GM21717 (cell line): ENCODE measurements at regions not wholly inside any gene's neighbourhood (a gene's known extent, or its start where the extent isn't known, plus 50 kb on each side); places are given as distances from the start of the nearest gene placed in this dataset.
A peak's percentile ranks its signal among the peaks of the same experiment; 100 is the strongest.

ENCODE experiments used
- ATAC-seq: cut with Tn5 transposase; IDR thresholded peaks from one replicate; pipeline ENCODE4 v1.9.1; 2021; ENCODE audit warnings: mild to moderate bottlenecking, moderate library complexity; ENCODE audit not compliant: unreplicated experiment

DNA sequence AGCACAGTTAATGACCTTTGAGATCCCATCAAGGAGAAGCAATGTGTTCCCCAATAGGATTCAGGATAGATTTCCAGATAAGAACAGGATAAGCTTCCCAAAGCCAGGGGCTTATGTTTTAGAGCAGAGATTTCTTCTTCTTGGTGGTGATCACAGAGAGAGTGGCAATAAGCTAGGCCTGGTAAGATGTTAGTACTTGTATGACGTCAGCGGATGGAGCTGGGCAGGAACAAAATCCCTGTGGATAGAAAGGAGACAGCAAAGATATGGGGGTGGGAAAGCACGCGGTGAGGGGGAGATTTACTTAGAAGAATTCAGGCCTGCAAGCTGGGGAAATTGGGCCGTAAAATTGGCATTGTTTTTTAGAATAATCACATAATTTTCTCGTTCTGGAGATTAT, 323.0 kb downstream of the MTX2 start:
- ATAC-seq = no peak

GRCh38 chr2:176595986-176596385, 326.7 kb downstream of the MTX2 start:
- ATAC-seq = no peak

DNA sequence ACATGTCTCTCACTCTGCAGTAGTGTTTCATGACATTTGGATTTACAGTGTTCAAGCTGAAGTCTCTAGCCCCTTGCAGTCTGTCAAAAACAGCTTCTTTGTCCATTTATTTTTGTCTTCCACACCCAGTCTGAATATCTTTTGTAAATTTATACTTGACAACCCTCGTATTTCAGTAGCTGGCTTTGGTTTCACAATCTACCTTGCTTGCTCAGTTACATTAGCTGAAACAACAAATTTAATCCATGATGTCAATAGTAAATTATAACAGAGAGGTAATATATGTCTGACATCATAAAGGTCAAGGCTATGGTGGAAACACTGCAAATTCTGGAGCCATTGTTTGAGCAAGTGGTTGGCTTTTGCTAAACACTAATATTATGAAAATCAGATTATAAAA, 328.7 kb downstream of the MTX2 start:
- no peak for ATAC-seq

DNA sequence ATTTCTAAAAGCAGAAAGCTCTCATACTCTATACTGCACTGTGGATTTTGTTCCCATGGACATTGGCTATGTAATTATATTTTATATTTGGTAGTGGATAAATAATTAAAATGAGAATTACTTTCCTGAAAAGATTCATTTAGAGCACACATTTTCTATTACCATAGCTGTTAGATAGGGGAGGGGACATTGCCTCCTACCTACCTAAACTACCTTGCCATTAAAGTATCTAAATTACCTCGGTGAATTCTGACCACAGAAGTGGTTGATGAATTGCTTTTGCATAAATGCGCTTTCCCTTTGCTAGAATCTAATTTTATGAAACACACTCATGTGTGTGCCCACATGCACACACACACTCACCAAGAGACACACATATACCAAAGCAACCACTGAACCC, 329.1 kb downstream of the MTX2 start:
- no peak for ATAC-seq

GRCh38 chr2:176599796-176600485, 330.7 kb downstream of the MTX2 start:
- ATAC-seq = no peak

- no peak for ATAC-seq
Observed at GRCh38 chr2:176601066-176601465, 331.8 kb downstream of the MTX2 start.

DNA sequence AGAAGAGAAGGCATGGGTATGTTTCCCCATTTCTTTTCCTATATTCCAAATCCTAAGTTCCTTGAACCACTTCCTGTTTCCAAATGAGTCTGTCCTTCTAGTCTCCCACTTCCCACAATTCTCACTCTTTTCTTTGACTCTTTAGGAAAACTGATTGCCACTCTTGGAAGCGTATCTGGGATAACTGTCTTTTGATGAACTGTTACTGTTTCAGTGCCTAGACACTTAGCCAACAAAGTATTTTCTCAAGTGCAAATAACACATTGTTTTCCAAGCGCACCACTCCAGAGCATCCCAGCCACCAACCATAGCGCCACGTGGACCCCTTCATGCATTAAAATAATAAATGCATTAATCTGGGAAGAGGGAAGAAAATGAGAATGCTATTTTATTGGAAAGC, 342.8 kb downstream of the MTX2 start:
- no peak for ATAC-seq

DNA sequence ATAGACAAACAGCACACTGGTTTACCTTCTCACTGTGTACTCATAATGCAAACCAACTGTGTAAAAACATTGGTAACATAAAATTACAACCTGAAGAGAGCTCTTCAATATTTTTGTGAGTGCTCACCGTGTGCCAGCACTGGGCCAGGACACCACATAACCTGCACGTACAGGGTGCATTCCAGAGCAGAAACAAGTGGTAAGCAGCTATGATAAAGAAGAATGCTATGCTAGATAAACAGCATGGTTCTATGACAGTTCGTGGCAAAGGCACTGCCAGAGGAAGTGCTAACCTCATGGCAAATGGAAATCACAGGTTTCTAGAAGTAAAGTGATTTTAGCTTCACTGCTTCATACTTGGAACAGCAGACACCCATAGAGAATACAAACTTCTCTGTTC, 343.5 kb downstream of the MTX2 start:
- ATAC-seq = no peak

DNA sequence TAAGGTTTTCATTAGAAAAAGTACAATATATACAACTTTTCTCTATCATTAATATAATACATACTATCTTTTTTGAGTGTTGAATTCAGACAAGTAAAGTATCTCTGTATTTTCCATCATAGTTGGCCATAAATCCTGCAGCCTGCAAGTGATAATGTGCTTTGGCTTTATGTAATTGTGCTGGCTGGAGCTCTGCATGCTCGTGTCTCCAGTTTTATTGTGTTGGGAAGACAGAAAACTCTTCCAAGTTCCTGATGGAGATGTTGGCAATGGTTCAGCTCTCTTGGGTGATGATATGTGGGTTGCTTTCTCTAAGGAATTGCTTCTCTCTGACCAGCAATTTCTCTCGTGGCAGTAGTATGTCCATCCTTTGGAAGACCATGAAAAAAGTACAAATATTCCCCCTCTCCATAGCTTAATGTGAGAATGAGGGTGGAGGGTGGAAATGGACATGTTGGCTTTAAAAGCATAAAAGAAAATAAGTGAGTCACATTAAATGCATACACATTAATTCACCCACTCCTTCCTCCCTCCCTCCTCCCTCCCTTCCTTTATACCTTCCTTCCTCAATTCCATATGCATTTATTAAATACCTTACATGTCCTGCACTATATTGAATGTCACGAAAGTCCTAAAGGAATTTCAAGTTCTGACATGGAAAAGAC, 344.2 kb downstream of the MTX2 start:
- no peak for ATAC-seq

GRCh38 chr2:176614049-176614448, 344.8 kb downstream of the MTX2 start:
- no peak for ATAC-seq

GRCh38 chr2:176614930-176615329, 345.7 kb downstream of the MTX2 start:
- no peak for ATAC-seq

GRCh38 chr2:176619504-176619903, 350.3 kb downstream of the MTX2 start:
- ATAC-seq = no peak

GRCh38 chr2:176621350-176621749, 352.1 kb downstream of the MTX2 start:
- no peak for ATAC-seq

- ATAC-seq = no peak
Observed at GRCh38 chr2:176622792-176623191, 353.6 kb downstream of the MTX2 start.

- ATAC-seq = no peak
Observed at GRCh38 chr2:176626796-176627195, 357.6 kb downstream of the MTX2 start.

GRCh38 chr2:176628438-176628837, 359.2 kb downstream of the MTX2 start:
- ATAC-seq = no peak

DNA sequence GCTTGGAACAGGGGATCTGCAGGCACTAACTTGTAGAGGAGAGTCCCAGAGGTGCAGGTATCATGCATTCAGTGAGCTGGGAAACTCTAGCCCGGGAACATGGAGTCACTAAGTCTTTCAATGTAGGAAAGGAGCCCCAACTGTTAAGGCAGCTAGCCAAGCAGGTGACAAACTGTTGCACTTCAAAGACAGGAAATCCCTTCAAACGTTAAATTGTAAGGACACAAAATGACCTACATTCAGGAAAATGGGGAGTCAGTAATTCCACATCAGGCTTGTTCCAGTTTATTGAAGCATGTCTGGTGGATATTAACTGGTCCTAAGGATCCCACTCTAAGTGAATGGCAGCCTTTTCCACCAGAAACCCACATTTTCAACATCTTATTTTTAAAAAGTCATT, 364.5 kb downstream of the MTX2 start:
- ATAC-seq = no peak

GRCh38 chr2:176636401-176636800, 367.2 kb downstream of the MTX2 start:
- no peak for ATAC-seq

DNA sequence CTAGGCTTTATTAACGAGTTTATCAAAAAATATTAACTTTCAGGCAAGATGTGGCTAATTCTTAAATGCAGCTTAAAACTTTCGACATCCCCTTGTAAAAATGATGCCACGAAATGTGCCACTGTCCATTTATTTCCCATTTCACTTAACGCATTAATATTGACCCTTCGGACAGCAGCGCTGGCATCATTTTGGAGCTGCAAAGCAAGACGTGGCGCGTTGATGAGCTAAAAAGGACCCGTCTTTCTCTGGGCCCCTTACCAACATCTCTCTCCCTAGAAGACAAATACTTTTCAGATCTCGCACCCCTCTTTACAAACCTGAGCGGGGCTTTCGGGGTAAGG, 367.9 kb downstream of the MTX2 start:
- ATAC-seq = no peak

DNA sequence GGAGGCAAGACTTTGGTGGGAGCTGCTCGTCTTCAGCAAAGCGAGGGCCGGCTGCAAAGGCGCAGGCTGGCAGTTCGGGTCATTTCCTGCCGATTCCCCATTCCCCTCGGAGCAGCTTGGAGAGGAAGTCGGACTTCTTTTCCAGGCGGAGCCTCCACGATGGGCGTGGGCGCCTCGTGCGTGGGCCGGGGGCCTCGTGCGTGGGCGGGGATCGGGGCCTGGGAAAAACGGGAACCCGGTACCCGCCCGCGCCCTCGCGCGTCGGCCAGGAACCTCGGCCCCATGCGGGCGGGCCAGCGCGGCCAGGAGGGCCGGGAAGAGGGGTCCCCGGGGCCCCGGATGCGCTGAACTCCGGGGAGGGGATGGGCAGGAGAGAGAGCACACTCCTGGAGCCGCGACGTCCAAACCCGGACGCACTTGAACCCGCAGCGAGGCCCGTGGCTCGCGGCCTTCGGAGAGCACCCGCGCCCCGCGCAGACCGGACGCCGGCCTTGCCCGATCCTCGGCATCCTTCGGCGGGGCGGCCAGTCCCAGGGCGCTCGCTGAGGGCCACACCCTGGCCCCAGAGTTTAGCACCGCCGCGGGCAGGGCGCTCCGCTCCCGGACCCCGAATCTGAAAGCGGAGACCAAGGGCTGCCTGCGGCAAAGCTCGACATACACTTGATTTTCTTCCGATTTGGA, 368.4 kb downstream of the MTX2 start:
- peak; percentile 35 for ATAC-seq

- peak; percentile 84 for ATAC-seq
Observed at GRCh38 chr2:176638167-176639015, 369.1 kb downstream of the MTX2 start.

GRCh38 chr2:176639016-176639343, 369.7 kb downstream of the MTX2 start:
- ATAC-seq = no peak
